GM23338 (cell line): ENCODE measurements at regions not wholly inside any gene's neighbourhood (a gene's known extent, or its start where the extent isn't known, plus 50 kb on each side); places are given as distances from the start of the nearest gene placed in this dataset.

Experiments
- ATAC-seq: fragments of 200-7000 bp; cut with Tn5 transposase; 3 replicates; pipeline ENCODE4 v1.9.1; 2020
- DNase-seq: peaks from one replicate; pipeline ENCODE4 v3.0.0-alpha.2; 2015; ENCODE audit warnings: low spot score
- H2AFZ ChIP-seq: fragments of 200-600 bp; sonication (generic); 2 replicates; pipeline ENCODE4 v1.8.0; 2016; ENCODE audit warnings: antibody characterized with exemption, mild to moderate bottlenecking, moderate library complexity
- H3F3A ChIP-seq: fragments of 200-600 bp; sonication (generic); replicated peaks from 2 replicates; pipeline ENCODE4 v1.8.0; 2017; ENCODE audit warnings: antibody characterized with exemption, mixed run types, low read depth
- H3K27ac ChIP-seq: fragments of 200-600 bp; sonication (generic); 2 replicates; pipeline ENCODE4 v1.6.1; 2016; ENCODE audit warnings: low read depth
- H3K27me3 ChIP-seq: fragments of 200-600 bp; sonication (generic); 2 replicates; pipeline ENCODE4 v1.8.0; 2016; ENCODE audit warnings: mild to moderate bottlenecking, mixed run types, moderate library complexity; ENCODE audit not compliant: insufficient read depth
- H3K36me3 ChIP-seq: fragments of 200-600 bp; sonication (generic); 2 replicates; pipeline ENCODE4 v1.8.0; 2016; ENCODE audit warnings: mild to moderate bottlenecking; ENCODE audit not compliant: insufficient read depth
- H3K4me1 ChIP-seq: fragments of 200-600 bp; sonication (generic); 2 replicates; pipeline ENCODE4 v1.8.0; 2016; ENCODE audit warnings: mild to moderate bottlenecking, moderate library complexity; ENCODE audit not compliant: insufficient read depth
- H3K4me2 ChIP-seq: fragments of 200-600 bp; sonication (generic); 2 replicates; pipeline ENCODE4 v1.7.1; 2017; ENCODE audit warnings: mixed run types
- H3K4me3 ChIP-seq: fragments of 200-600 bp; sonication (generic); 2 replicates; pipeline ENCODE4 v1.6.1; 2016; ENCODE audit warnings: mixed run types
- H3K79me2 ChIP-seq: fragments of 200-600 bp; sonication (generic); replicated peaks from 2 replicates; pipeline ENCODE4 v1.8.0; 2017; ENCODE audit warnings: mild to moderate bottlenecking; ENCODE audit not compliant: insufficient read depth
- H3K9me2 ChIP-seq: fragments of 200-600 bp; sonication (generic); 2 replicates; pipeline ENCODE4 v1.8.0; 2017; ENCODE audit not compliant: insufficient read depth
- H4K20me1 ChIP-seq: fragments of 200-600 bp; sonication (generic); replicated peaks from 2 replicates; pipeline ENCODE4 v1.8.0; 2017; ENCODE audit warnings: mild to moderate bottlenecking; ENCODE audit not compliant: insufficient read depth
- H3K27ac Mint-ChIP-seq: 2 replicates; pipeline ENCODE4 v1.8.0; 2020; ENCODE audit warnings: inconsistent platforms, mild to moderate bottlenecking, moderate library complexity, mixed read lengths
- H3K27me3 Mint-ChIP-seq: 3 replicates; pipeline ENCODE4 v1.8.0; 2022; ENCODE audit warnings: low read depth, mild to moderate bottlenecking, moderate library complexity, mixed read lengths, inconsistent platforms; ENCODE audit not compliant: insufficient read depth, poor library complexity
- H3K36me3 Mint-ChIP-seq: 3 replicates; pipeline ENCODE4 v1.8.0; 2021; ENCODE audit warnings: low read depth, mild to moderate bottlenecking, inconsistent platforms, moderate library complexity, mixed read lengths
- H3K4me1 Mint-ChIP-seq: 3 replicates; pipeline ENCODE4 v1.8.0; 2020; ENCODE audit warnings: mild to moderate bottlenecking, inconsistent platforms, mixed read lengths
- H3K4me3 Mint-ChIP-seq: 3 replicates; pipeline ENCODE4 v1.8.0; 2021; ENCODE audit warnings: moderate library complexity, mild to moderate bottlenecking, inconsistent platforms, mixed read lengths
- H3K9me3 Mint-ChIP-seq: 3 replicates; pipeline ENCODE4 v1.8.0; 2020; ENCODE audit warnings: moderate library complexity, mild to moderate bottlenecking, inconsistent platforms, mixed read lengths
- CREB1 ChIP-seq: fragments of 250-450 bp; sonication (Bioruptor Pico); IDR thresholded peaks from 2 replicates; pipeline ENCODE4 v1.5.0; 2020; ENCODE audit warnings: low read depth, mild to moderate bottlenecking, moderate library complexity
- EZH2 ChIP-seq: fragments of 200-600 bp; sonication (generic); IDR thresholded peaks from one replicate; pipeline ENCODE4 v1.8.0; 2017; ENCODE audit warnings: antibody characterized with exemption, mild to moderate bottlenecking, low read depth; ENCODE audit not compliant: unreplicated experiment
- NANOG ChIP-seq: IDR thresholded peaks from 2 replicates; pipeline ENCODE4 v1.6.1; 2016; ENCODE audit warnings: antibody characterized with exemption, borderline replicate concordance
- POLR2AphosphoS5 ChIP-seq: IDR thresholded peaks from 2 replicates; pipeline ENCODE4 v1.6.1; 2016; ENCODE audit warnings: antibody characterized with exemption, low read depth
- ZNF114 ChIP-seq: fragments of 250-450 bp; sonication (Bioruptor Pico); IDR thresholded peaks from 2 replicates; pipeline ENCODE4 v1.5.0; 2020; ENCODE audit warnings: mild to moderate bottlenecking, moderate library complexity
- ZNF331 ChIP-seq: fragments of 250-450 bp; sonication (Bioruptor Pico); IDR thresholded peaks from 2 replicates; pipeline ENCODE4 v1.5.0; 2020; ENCODE audit warnings: low read depth, mild to moderate bottlenecking, moderate library complexity
- TF ChIP-seq, protein P1 (sequence below): IDR thresholded peaks from 2 replicates; pipeline ENCODE4 v1.6.1; 2016; ENCODE audit warnings: antibody characterized with exemption
- TF ChIP-seq, protein P2 (sequence below), 2 experiments: fragments of 200-600 bp in 1 of 2; sonication (generic) in 1 of 2; conservative IDR thresholded peaks; 2 replicates each; pipeline versions ENCODE4 v1.5.1 to v1.6.1; 2016 to 2017; ENCODE audit warnings: antibody characterized with exemption in 2 of 2, low read depth in 2 of 2, mild to moderate bottlenecking in 2 of 2, moderate library complexity in 1 of 2
- TF ChIP-seq, protein P3 (sequence below): IDR thresholded peaks from one replicate; pipeline ENCODE4 v1.6.1; 2018; ENCODE audit warnings: antibody characterized with exemption; ENCODE audit not compliant: unreplicated experiment

DNA sequence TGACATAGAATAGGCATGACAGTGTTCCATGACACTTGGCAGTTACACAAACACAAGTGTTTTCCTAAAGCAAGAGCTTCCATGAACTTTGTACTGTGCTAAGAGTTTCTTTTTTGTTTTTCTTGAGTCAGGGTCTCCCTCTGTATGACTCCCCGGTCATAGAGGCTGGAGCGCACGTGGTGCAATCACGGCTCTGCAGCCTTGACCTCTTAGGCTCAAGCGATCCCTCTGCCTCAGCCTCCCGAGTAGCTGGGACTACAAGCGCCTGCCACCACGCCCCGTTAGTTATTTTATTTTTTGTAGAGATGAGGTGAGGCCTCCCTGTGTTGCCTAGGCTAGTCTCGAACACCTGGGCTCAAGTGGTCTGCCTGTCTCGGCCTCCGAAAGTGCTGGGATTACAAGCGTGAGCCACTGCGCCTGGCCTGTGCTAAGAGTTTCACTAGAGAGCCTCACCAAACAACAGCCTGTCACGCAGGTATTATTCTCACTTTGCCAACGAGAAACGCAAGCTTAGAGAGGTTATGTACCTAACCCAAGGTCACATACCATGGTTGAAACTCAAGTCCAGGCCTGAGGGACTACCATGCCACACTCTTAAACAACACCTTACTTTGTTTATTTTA is 355.9 kb downstream of the KLF12 start:
- no peaks in the 10 kb centered on the region for H3F3A ChIP-seq
- no peaks in the 10 kb centered on the region for H3K27me3 ChIP-seq
- Mint-ChIP-seq H3K9me3 (no peaks in the 10 kb centered on the region), H3K4me3 (no peak overlapping the region), H3K4me1 (no peaks in the 10 kb centered on the region; the same call in 2 of the 3 replicates), H3K36me3 (no peaks in the 10 kb centered on the region), H3K27me3 (peaks cover 2% of the 10 kb centered on the region), H3K27ac (no peak overlapping the region)
- no peak overlapping the region for H2AFZ ChIP-seq
- H3K9me2 ChIP-seq, result no peaks in the 10 kb centered on the region
- ATAC-seq (no peak), DNase-seq (no peak)
- H3K79me2 ChIP-seq, result no peaks in the 10 kb centered on the region
- no peak overlapping the region for H3K4me3 ChIP-seq
- H3K36me3 ChIP-seq, result no peaks in the 10 kb centered on the region
- H4K20me1 ChIP-seq, result no peaks in the 10 kb centered on the region
- TF ChIP-seq, protein P1, sequence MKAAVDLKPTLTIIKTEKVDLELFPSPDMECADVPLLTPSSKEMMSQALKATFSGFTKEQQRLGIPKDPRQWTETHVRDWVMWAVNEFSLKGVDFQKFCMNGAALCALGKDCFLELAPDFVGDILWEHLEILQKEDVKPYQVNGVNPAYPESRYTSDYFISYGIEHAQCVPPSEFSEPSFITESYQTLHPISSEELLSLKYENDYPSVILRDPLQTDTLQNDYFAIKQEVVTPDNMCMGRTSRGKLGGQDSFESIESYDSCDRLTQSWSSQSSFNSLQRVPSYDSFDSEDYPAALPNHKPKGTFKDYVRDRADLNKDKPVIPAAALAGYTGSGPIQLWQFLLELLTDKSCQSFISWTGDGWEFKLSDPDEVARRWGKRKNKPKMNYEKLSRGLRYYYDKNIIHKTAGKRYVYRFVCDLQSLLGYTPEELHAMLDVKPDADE, result no peak
- no peak for TF ChIP-seq CREB1
- TF ChIP-seq EZH2, result no peak
- TF ChIP-seq, protein P2, sequence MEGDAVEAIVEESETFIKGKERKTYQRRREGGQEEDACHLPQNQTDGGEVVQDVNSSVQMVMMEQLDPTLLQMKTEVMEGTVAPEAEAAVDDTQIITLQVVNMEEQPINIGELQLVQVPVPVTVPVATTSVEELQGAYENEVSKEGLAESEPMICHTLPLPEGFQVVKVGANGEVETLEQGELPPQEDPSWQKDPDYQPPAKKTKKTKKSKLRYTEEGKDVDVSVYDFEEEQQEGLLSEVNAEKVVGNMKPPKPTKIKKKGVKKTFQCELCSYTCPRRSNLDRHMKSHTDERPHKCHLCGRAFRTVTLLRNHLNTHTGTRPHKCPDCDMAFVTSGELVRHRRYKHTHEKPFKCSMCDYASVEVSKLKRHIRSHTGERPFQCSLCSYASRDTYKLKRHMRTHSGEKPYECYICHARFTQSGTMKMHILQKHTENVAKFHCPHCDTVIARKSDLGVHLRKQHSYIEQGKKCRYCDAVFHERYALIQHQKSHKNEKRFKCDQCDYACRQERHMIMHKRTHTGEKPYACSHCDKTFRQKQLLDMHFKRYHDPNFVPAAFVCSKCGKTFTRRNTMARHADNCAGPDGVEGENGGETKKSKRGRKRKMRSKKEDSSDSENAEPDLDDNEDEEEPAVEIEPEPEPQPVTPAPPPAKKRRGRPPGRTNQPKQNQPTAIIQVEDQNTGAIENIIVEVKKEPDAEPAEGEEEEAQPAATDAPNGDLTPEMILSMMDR (conservative IDR thresholded peaks at IDR 0.05; ENCODE audit: low read depth in 2 of 2), result no peak
- TF ChIP-seq ZNF331 (CRISPR knock-in tag), result no peak
- TF ChIP-seq, protein P3, sequence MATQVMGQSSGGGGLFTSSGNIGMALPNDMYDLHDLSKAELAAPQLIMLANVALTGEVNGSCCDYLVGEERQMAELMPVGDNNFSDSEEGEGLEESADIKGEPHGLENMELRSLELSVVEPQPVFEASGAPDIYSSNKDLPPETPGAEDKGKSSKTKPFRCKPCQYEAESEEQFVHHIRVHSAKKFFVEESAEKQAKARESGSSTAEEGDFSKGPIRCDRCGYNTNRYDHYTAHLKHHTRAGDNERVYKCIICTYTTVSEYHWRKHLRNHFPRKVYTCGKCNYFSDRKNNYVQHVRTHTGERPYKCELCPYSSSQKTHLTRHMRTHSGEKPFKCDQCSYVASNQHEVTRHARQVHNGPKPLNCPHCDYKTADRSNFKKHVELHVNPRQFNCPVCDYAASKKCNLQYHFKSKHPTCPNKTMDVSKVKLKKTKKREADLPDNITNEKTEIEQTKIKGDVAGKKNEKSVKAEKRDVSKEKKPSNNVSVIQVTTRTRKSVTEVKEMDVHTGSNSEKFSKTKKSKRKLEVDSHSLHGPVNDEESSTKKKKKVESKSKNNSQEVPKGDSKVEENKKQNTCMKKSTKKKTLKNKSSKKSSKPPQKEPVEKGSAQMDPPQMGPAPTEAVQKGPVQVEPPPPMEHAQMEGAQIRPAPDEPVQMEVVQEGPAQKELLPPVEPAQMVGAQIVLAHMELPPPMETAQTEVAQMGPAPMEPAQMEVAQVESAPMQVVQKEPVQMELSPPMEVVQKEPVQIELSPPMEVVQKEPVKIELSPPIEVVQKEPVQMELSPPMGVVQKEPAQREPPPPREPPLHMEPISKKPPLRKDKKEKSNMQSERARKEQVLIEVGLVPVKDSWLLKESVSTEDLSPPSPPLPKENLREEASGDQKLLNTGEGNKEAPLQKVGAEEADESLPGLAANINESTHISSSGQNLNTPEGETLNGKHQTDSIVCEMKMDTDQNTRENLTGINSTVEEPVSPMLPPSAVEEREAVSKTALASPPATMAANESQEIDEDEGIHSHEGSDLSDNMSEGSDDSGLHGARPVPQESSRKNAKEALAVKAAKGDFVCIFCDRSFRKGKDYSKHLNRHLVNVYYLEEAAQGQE, result no peak
- TF ChIP-seq NANOG, result no peak
- H3K27ac ChIP-seq, result no peak overlapping the region
- no peak overlapping the region for H3K4me2 ChIP-seq
- no peaks in the 10 kb centered on the region for H3K4me1 ChIP-seq

DNA sequence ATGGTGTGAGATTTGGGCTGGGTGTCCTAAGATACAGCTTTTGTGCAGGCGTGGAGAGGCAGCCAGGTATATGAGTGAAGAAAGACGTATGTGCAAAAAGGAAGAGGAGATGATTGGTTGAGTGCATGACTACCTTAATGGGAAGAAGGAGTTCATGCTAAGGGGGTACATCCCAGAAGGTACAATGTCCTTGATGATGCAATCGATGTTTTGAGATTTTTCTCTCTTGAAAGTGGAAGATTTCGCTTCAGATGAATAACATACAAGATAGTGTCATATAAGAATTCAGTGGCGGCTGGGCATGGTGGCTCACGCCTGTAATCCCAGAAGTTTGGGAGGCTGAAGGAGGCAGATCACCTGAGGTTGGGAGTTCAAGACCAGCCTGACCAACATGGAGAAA is 357.1 kb downstream of the KLF12 start:
- no peak for ATAC-seq
- H3K27ac Mint-ChIP-seq, result no peak overlapping the region
- TF ChIP-seq, protein P3, result no peak
- TF ChIP-seq POLR2AphosphoS5, result no peak
- no peak for TF ChIP-seq ZNF114 (CRISPR knock-in tag)

More for the DNA sequence above, 357.1 kb downstream of the KLF12 start:
- Mint-ChIP-seq H3K4me1 (no peaks in the 10 kb centered on the region; the same call in 2 of the 3 replicates), H3K9me3 (no peaks in the 10 kb centered on the region), H3K27me3 (peaks cover 2% of the 10 kb centered on the region), H3K4me3 (no peak overlapping the region), H3K36me3 (no peaks in the 10 kb centered on the region)
- no peak overlapping the region for H3K4me3 ChIP-seq
- H3K27me3 ChIP-seq, result no peaks in the 10 kb centered on the region
- no peak for DNase-seq
- H3K36me3 ChIP-seq, result no peaks in the 10 kb centered on the region
- no peaks in the 10 kb centered on the region for H3K9me2 ChIP-seq
- no peak overlapping the region for H3K27ac ChIP-seq
- H3F3A ChIP-seq, result no peaks in the 10 kb centered on the region
- H3K79me2 ChIP-seq, result no peaks in the 10 kb centered on the region
- H2AFZ ChIP-seq, result no peak overlapping the region
- no peak overlapping the region for H3K4me2 ChIP-seq
- no peaks in the 10 kb centered on the region for H3K4me1 ChIP-seq
- no peaks in the 10 kb centered on the region for H4K20me1 ChIP-seq
